GM12878 (cell line): ENCODE measurements at regions not wholly inside any gene's neighbourhood (a gene's known extent, or its start where the extent isn't known, plus 50 kb on each side); places are given as distances from the start of the nearest gene placed in this dataset.

Source experiments
- POLR2A ChIP-seq: IDR thresholded peaks from 2 replicates; pipeline ENCODE4 v1.6.1; 2011; ENCODE audit warnings: low read depth, mild to moderate bottlenecking, low read length
- RELA ChIP-seq: fragments of 450-650 bp; IDR thresholded peaks from 2 replicates; pipeline ENCODE4 v1.8.0; 2014; ENCODE audit warnings: borderline replicate concordance; ENCODE audit not compliant: partially characterized antibody
- ZBTB40 ChIP-seq: fragments of 450-650 bp; IDR thresholded peaks from 2 replicates; pipeline ENCODE4 v1.6.1; 2016; ENCODE audit warnings: mild to moderate bottlenecking, moderate library complexity, borderline replicate concordance
- TF ChIP-seq, protein P1 (sequence below): fragments of 450-650 bp; formaldehyde crosslinking; IDR thresholded peaks from 2 replicates; pipeline ENCODE4 v1.5.0; 2022; ENCODE audit warnings: mild to moderate bottlenecking, missing genetic modification characterization

GRCh38 chr9:40992472-40992821, 136.0 kb downstream of the FOXD4L6 start (continued):
- TF ChIP-seq ZBTB40 (peak; percentile 55; the same call in 1 of the 2 replicates), RELA (peak; percentile 83), POLR2A (peak; percentile 51)
- TF ChIP-seq, protein P1, sequence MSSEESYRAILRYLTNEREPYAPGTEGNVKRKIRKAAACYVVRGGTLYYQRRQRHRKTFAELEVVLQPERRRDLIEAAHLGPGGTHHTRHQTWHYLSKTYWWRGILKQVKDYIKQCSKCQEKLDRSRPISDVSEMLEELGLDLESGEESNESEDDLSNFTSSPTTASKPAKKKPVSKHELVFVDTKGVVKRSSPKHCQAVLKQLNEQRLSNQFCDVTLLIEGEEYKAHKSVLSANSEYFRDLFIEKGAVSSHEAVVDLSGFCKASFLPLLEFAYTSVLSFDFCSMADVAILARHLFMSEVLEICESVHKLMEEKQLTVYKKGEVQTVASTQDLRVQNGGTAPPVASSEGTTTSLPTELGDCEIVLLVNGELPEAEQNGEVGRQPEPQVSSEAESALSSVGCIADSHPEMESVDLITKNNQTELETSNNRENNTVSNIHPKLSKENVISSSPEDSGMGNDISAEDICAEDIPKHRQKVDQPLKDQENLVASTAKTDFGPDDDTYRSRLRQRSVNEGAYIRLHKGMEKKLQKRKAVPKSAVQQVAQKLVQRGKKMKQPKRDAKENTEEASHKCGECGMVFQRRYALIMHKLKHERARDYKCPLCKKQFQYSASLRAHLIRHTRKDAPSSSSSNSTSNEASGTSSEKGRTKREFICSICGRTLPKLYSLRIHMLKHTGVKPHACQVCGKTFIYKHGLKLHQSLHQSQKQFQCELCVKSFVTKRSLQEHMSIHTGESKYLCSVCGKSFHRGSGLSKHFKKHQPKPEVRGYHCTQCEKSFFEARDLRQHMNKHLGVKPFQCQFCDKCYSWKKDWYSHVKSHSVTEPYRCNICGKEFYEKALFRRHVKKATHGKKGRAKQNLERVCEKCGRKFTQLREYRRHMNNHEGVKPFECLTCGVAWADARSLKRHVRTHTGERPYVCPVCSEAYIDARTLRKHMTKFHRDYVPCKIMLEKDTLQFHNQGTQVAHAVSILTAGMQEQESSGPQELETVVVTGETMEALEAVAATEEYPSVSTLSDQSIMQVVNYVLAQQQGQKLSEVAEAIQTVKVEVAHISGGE, result peak; percentile 10; the same call in 1 of the 2 replicates
